HG03457 (cell line): ENCODE measurements at regions not wholly inside any gene's neighbourhood (a gene's known extent, or its start where the extent isn't known, plus 50 kb on each side); places are given as distances from the start of the nearest gene placed in this dataset.

Source experiments
- ATAC-seq: cut with Tn5 transposase; IDR thresholded peaks from one replicate; pipeline ENCODE4 v1.9.1; 2021; ENCODE audit warnings: moderate number of reproducible peaks; ENCODE audit not compliant: unreplicated experiment

DNA sequence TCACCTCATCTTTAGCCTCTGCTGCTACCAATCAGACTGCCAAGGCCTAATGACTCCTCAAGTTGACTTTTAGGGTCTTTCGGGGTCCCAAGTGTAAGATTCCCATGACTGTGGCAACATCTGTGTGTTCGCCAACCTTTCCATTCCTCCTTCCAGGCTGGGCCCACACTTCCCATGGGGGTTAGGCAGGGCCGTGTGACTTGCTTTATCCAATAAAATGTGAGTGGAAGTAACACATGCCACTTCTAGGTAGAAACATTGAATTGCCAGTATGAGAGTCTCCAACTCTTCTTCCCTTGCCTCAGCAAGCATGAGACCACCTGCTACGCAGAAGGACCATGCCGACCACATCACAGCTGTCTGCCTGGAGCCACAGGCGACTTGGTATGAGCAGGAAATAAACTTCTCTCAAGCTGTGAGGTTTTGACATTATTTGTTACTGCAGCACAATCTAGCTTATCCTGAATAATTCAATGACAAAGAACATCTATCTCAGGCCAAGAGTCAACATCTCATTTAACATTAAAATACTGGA, 190.4 kb upstream of the IER5L start:
- no peak for ATAC-seq

DNA sequence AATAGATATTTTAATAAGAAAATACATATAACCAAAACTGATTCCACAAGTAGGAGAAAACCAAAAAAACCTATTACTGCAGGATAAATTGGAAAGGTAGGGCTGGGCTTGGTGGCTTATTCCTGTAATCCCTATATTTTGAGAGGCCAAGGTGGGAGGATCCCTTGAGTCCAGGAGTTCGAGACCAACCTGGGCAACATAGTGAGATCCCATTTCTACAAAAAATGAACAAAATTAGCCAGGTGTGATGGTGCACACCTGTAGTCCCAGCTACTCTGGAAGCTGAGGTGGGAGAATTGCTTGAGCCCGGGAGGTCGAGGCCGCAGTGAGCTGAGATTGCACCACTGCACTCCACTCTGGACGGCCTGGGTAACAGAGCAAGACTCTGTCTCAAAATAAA, 189.2 kb upstream of the IER5L start:
- no peak for ATAC-seq

DNA sequence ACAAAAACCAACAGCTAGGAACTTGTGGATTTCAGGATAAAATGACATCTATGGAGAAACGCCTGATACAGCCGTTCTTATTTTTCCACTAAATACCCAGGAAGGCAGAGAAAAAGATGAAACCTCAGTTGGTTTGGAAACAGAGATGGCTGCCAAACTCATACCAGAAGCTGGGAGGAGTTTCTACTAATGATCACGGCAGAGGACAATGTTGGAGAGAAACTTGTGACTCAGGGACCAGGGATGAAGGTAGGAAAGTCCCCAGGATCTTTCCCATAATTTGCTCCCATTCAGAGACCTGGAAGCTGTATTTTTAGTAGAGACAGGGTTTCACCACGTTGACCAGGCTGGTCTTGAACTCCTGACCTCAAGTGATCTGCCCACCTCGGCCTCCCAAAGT, 187.1 kb upstream of the IER5L start:
- no peak for ATAC-seq

DNA sequence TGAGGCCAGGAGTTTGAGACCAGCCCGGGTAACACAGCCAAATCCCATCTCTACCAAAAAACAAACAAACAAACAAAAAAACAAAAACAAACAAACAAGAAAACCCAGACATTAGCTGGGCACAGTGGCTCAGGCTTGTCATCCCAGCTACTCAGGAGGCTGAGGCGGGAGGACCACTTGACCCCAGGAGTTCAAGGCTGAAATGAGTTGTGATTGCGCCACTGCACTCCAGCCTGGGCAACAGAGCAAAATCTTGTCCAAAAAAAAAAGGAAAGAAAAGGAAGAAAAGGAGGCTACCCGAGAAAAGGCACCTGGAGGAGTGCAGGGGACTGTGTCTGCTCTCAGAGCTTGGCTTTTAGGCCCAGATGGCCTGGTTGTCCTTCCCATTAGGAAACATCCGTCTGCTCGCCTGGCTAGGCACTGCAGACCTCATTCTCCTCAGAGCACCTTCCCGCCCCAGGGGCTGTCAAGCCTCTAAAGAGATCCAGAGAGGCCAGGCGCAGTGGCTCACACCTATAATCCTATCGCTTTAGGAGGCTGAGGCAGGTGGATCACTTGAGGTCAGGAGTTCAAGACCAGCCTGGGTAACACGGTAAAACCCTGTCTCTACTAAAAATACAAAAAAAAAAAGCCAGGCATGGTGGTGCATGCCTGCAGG, 185.3 kb upstream of the IER5L start:
- ATAC-seq, result no peak

DNA sequence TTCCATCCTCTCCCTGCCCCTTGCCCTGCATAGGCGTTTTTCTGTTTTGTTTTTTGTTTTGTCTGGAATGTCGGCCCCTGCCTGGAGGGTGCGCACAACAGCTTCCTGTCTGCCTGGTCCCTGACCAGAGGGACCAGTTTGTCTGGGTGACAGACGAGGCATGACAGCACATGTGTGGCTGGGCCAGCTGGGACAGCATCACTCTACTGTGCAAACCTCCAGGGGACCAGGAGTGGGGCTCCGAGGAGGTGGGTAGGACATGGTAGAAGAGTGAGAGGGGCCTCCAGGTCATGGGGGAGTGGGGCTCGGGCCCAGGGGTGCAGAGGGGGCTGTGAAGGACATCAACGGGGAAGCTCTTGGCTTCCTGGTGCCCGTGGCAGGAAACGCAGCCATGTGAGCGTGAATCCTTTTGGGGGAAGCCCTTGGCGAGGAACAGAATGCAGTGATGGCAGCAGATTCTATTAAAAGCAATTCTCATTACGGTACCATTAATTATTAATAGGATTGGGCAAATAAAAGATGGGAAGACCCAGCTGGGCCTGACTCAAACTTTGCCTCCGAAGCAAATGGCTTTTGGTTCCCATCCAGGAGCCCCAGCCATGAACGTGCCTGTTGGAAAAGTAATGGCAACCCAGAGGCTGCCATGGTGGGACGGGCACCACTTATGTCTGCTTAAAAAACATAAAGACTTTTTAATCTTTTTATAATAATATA, 184.4 kb upstream of the IER5L start:
- no peak for ATAC-seq

DNA sequence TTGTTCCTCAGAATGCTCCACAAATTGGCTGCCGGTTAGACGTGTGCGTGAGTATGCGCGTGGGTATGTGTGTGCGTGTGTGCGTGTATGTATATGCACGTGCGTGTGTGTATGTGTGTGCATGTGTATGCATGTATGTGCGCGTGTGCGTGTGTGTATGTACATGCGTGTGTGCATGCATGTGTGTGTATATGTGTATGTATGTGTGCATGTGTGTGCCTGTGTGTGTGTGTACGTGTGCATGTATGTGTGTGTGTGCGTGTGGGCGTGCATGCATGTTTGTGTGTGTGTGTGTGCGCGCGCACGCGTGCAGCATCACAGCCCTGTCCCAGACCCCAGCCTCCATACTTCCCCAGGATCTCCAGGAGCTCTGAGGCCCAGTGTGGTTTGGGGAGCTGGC, 183.1 kb upstream of the IER5L start:
- ATAC-seq, result no peak

DNA sequence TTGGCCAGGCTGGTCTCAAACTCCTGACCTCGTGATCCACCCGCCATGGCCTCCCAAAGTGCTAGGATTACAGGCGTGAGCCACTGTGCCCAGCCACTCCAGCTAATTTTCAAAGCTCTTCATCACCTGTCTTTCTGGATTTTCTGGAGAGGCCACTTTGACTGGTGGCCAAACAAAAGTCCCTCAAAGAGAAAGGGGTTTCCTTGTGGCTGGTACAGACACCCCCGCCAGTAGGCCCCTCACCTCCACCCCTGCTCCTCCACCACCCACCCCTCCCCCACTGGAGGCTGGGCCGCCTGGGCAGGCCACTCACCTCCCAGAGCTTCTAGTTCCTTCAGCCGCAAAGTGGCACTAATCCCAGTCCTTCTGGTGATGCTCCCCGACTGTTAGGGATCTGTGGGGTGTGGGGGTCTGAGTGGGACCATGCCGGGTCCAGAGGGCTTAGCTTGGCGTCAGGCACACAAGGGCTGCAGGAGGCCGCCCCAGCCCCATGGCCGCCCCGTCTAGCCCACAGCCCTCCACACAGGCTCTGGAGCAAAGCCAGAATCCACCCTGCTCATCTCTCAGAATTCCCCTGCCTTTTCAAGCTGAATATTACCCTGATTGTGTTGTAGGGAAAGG, 182.0 kb upstream of the IER5L start:
- no peak for ATAC-seq

DNA sequence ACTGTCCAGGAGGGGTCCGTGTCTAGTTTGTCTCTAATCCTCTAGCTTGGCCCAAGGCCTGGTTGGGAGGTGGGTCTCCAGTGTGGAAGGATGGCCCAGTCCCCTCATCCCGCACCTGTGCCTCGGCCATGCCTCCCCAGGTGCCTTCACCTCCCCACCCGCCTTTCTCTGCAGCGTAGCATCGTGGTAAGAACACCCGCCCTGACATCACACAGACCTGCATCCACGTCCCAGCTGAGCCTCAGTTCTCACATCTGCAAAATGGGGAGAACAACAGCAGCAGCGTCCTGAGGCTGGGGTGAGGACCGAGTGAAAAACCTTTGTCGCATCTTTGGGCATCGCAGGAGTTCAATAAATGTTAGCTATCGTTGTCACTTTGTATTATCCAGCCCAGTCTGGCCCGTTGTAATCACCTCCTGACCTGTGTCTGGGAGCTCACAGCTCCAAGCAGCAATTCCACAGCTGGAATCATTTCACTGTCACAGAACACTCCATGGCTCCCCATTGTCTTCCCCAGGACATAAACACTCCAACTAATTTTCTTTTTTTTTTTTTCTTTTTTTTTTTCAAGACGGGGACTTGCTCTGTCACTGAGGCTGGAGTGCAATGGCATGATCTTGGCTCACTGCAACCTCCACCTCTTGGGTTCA, 181.2 kb upstream of the IER5L start:
- no peak for ATAC-seq

DNA sequence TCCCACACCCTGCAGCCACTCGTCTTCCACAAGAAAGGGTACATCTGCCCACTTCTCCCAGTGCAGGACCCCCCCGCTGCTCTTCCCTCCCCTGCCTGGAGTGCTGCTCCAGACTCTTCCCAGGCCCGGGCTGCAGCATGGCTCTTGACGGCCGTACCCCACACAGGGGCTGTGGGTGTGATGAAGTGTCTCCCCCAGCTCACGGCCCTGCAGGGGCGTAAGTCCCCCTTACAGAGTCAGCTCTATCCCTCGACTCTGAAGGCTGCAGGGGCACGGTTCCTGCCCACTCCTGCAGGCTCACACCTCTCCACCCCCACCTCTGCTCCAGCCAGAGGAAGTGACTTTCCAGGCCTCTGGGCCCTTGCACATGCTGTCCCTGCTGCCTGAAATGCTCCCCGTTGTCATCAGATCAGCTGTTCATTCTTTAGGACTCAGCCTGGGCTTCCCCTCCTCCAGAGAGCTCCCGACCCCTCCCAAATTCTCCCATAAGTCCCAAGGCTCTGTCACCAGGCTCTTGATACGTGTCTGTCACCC, 180.6 kb upstream of the IER5L start:
- ATAC-seq, result no peak

DNA sequence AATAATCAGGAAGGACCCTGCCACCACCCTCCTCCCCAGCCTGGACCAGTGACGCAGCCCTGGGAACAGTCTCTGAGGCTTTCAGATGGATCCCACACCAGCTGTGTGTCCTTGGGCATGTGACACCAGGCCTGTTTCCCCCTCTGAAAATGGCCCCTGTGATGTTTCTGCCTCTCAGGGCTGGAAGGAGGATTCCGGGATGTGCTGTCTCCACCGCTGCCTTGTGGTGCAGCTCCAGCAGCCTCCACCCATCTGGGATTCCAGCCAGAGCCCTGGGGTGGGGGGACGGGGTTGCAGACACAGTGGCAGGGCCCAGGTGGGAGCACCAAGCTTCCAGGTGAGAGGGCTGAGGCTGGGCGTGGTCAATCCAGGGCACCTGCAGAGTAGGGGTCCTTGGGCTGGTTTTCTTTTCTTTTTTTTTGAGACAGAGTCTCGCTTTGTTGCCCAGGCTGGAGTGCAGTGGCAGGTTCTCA, 179.7 kb upstream of the IER5L start:
- ATAC-seq, result no peak

DNA sequence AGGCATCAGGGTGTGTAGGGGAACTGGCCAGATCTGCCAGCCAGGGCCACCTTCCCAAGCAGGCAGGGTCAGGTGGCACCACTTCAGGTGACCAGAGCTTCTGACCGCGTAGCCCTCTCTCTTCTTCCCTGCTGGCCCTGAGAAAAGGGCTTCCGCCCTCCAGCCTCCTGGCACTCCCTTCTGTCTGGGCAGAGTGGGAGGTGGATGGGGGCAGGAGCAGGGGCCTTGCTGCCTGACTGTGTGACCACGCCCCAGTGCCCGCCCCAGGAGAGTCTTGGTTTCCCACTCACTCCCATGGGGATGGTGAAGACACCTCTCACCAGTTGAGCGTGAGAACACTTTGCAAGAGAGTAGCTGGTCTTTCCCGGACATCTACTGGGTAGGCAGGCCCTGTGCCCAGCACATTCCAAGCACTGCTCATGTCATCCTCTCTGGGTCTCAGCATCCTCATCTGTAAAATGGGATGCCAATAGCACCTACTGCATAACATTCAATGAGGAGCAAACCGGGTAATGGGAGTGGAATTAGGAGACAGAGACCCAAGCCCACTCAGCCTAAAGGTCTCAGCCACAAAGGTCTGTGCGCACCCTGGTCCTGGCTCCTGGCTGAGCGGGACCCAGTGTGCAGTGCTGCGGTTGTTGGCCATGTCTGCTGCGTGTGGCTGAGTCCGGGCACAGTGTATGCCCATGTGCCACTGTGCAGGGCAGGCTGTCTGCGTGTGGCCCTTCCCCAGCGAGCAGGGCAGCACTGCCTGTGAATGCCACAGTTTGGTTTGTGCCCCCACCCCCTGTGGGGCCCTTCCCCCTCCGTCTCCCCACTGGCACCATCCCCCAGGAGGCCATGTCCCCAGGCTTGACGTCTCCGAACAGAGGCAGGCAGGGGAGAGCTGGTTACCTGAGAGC, 179.1 kb upstream of the IER5L start:
- ATAC-seq, result no peak

DNA sequence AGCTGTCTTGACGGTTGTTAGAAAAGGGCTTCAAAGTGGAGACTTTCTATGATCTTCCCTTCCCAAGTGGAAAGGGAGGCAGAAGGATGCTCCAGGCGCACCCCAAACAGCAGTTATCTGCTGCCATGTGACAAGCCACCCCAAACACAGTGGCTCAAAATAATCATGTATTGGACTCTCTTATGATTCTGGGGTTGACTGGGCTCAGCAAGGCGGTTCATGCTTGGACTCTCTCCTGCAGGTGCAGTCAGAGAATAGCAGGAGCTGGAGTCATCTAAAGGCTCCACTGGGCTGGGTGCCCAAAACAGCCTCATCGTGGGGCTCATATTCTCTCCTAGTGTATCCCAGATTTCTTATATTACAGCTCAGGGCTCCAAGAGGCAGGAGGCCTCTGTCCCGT, 177.6 kb upstream of the IER5L start:
- no peak for ATAC-seq

DNA sequence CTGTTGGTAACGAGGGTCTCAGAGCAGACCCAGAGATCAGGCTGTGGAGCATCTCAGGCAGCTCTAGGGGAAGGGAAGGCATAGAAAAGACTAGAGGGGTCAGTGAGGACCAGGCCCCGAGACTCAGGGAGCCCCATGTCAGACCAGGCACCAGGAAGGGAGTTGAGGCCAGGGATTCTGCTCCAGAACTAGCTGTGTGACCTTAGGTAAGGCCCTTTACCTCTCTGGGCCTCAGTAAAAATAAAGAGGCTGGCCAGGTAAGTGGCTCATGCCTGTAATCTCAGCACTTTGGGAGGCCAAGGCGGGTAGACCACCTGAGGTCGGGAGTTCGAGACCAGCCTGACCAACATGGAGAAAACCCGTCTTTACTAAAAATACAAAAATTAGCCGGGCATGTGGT, 176.4 kb upstream of the IER5L start:
- no peak for ATAC-seq

DNA sequence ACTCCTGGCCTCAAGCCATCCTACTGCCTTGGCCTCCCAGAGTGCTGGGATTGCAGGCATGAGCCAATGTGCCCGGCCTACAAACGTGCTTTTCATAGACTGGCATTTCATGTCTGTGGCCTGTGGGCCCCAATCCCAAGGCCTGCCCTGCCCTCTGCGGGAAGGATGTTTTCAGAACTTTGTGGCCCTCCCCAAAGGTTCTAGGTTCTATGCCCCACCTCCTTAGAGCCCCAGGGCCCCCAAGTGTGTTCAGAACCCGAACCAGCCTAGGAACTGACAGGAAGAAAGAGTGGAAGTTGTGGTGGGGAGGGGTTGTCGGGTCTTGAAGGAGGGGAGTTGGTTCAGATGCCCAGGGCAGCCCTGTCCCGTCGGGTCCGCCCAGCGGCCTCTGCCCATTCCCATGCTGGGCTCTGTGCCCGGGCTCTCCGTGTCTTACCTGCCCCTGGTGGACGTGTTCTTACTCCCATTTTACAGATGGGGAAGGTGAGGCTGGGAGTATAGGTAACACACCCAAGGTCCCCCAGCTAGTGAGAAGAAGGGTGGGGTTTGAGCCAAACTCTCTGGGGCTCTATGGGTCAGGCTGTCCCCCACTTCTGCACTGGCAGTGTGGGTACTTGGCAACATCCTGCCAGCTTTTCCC, 175.8 kb upstream of the IER5L start:
- ATAC-seq, result no peak

DNA sequence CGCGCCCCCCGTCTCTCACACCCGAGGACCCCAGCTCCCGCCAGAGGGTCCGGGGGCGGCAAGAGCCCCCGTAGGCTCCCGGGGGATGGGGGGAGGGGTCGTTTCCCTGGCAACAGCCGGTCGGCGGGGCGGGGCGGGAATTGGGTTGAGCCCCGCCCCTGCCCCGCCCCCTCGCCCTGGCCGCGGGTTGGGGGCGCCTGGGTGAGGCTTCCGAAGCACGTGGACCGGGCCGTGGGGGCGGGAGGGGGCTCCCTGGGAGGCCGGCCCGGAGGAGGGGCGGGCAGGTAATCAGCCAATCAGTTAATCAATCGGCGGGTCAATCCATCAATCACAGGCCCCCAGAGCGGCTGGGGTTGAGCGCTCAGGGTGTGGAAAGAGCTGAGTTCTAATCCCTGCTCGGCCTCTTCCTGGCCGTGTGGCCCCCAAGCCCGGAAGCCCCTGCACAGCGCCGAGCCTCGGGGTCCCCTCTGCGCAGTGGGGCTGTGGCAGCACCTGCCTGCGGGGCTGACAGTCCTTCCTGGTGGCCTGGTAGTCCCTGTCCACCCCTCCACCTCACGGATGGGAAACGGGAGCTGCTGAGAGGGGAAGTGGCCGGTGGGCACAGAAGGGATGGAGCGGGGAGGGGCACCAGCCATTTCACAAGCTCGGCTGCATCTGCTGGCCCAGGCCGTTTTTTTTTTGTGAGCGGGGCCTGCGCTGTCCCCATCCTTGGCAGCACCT, 174.2 kb upstream of the IER5L start:
- ATAC-seq, result no peak

DNA sequence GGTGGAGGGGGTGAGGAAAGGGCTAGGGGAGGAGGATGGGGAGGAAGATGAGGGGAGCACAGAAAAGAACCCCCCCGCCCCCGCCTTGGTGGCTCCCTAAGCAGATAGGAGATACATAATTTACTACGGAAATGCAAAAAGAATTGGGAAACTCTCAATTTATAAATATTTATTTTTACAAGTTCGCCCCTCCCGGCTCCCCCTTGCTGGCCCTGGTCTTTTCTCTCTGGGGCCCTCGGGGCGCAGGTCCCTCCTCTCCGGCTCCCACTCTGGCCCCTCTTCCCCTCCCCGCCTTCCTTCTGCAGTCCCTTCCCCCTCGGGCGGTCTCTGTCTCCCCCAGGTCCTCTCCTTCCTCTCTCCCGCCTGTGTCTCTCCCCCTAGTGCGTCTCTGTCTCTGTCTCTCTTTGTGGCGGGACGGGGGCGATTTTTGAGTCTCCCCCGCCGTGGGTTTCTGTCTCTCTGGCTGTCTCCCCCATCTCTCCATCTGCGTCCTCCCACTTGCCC, 173.6 kb upstream of the IER5L start:
- ATAC-seq, result no peak

DNA sequence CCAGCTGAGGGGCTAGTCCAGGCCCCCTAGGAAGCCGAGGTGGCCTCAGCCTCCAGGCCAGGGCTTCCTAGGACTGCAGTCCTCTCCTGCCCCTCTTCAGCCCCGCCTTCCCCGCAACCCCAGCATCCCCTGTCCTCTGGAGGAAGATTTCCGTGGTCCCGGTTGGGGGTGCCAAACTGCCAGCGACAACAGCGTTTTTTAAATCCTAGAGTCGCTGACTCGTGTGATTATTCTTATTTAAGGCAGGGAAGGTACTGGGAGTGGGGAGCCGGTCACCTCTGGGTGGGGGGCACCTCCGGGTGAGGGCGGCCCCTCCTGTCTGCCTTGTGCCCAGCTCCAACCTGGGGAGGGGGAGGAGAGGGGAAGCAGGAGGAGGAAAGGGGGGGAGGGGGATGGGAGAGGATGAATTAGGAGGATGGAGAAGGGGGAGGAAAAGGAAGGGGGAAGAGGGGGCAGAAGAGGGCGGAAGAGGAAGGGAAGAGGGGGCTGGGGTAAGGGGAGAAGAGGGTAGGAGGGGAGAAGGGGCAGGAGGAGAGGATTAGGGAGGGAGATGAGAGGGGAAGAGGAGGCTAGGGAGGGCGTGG, 173.1 kb upstream of the IER5L start:
- no peak for ATAC-seq

DNA sequence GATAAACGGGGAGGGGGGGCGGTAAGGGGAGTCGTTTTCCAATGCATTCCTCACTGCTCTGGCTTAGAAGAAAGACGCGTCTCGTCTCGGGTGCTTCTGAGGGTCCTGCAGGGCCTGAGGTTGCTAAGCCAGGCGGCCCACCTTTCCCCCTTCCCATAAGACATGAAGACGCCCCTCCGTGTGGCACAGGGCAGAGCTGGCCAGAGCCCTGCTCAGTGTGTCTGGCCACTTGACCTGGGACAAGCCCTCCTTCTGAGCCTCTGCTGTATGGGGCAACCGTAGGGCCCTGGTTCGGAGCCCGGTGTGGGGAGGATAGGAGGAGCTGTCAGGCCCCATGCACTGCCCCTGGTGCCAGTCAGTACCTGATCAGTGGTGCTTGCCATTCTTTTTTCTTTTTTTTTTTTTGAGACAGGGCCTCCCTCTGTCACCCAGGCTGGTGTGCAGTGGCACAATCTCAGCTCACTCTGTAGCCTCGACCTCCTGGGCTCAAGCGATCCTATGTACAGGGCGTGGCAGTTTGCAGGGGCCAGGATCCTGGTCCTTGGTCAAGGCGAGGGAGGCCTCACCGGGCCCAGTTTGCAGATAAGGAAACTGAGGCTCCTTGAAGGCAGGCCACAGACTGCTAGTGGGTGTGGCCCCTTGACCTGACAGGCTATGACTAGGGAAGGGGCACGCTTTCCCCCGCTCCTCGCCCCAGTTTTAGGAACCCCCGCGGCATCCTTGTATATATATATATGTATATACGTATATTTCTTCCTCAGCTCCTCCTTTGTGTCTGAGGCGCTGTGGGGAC, 172.3 kb upstream of the IER5L start:
- ATAC-seq, result no peak
